GM18498 (cell line): ENCODE measurements at regions not wholly inside any gene's neighbourhood (a gene's known extent, or its start where the extent isn't known, plus 50 kb on each side); places are given as distances from the start of the nearest gene placed in this dataset.
"Not testable (repeated sequence)": the region's sequence is repeated elsewhere in the genome, so short reads cannot be mapped to it uniquely, and the experiment has no call there.

Experiments used
- ATAC-seq: cut with Tn5 transposase; IDR thresholded peaks from one replicate; pipeline ENCODE4 v1.9.1; 2021; ENCODE audit warnings: mild to moderate bottlenecking, moderate library complexity; ENCODE audit not compliant: unreplicated experiment

DNA sequence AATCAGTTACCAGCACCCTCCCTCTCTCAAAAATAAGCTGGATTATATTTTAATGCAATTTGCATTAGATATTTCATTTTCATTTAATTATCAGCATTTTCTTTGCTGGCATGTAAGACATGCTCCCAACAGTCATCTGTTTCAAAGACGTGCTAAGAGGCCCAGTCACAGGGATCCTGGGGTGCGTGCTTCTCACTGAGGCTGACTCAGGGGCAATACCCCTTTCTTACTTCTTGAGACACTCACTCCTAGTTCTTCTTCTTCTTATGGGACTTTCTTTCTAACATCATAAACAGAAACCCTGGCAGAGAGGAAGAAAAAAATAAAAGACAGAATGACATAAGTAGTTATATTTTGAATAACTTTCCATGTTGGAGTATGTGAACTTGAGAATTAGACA lies 372.1 kb upstream of the MEX3C start:
- ATAC-seq = no peak

DNA sequence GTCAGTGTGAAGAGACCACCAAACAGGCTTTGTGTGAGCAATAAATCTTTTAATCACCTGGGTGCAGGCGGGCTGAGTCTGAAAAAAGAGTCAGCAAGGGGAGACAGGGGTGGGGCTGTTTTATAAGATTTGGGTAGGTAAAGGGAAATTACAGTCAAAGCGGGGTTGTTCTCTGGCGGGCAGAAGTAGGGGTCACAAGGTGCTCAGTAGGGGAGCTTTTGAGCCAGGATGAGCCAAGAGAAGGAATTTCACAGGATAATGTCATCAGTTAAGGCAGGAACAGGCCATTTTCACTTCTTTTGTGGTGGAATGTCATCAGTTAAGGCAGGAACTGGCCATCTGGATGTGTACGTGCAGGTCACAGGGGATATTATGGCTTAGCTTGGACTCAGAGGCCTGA lies 372.6 kb upstream of the MEX3C start:
- ATAC-seq = not testable (repeated sequence)

DNA sequence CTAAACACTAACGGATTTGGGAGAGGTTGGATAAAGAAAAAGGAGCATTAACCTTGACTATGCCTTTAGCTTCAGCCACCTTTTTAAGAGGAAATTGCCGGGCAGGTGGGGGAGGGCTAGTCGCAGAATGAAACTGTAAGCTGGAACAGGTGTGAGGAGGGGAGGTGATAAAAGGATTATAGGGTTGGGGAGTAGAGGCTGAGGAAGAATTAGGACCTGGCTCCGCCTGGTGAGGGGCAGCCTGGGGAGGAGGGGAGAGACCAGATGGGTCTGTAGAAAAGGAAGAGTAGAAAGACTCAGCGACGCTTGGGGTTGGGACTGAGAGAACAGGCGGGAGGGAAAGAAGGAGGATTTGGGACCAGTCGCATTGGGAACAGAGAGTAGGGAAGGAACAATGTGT lies 376.4 kb upstream of the MEX3C start:
- ATAC-seq = not testable (repeated sequence)

DNA sequence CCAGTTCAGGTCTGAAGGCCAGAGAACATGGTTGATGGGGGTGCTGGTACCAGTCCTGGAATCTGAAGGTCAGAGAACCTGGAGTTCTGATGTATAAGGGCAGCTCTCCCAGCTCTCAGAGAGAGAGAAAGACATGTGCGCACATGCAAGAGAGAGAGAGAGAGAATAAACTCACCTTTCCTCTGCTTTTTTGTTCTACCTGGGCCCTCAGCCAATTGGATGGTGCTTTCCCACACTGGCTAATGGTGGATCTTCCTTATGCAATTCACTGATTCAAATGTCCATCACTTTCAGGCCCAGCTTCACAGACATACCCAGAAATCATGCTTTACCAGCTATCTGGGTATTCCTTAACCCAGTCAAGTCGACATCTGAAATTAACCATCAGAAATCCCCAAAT lies 377.7 kb upstream of the MEX3C start:
- no peak for ATAC-seq

DNA sequence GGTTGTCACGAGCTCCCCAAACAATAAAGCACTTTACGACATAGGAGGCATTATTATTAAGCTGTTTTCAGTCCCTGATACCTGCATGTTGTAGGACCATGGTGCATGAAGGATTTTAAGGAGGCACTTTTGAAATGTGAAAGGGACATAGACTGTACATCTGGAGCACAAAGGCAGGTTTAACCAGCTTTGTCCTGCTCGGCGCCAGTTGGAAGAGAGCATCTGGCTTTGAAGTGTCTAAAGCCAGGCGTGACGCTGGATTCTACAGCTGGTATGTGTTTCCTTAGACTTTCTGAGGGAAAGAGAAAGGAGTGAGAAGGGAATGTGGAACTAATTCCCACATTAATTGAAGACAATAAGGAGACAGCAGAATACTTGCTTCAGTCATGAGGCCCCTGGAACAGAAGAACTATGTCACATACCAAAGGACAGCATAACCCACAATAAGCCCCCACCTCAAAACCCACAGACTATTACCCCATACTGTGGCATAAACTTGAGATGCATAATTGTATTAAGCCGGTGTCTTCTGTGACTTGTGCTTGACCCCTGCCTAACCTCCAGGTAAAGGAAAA lies 381.0 kb upstream of the MEX3C start:
- ATAC-seq = no peak

DNA sequence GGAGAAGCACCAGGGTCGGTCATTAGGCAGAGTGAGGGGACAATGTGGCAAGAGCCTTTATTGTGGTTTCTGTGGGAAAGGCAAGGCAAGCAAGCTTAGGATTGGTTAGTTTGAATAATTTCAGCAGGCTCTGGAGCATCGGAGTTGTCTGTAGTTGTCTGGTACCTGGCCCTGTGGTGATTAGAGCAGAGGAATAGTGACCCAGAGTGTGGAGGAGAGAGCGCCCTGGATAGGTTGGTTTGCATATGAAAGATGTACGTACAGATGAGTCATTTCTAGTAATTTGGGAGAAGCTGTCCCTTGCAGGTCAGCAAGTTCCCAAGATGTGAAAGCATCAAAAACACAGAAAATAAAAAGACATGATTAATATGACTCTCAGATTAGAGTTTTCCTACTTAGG lies 383.1 kb upstream of the MEX3C start:
- ATAC-seq = no peak

DNA sequence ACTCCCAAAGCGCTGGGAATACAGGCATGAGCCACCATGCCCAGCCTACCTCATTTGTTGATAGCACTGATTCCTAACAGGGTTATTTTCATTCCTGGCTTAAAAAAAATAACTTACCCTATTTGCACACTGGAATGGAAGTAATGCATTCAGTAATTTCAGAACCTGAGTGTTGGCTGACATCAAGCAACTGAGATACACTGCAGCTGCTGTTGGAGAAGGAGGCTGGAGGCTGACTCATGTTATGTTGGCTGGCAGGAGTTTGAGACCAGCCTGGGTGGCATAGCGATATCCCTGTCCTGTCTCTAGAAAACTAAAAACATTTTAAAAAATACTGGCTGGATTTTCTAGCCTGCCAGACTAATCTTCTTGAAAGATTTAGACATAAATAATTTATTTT lies 385.1 kb upstream of the MEX3C start:
- ATAC-seq = no peak

DNA sequence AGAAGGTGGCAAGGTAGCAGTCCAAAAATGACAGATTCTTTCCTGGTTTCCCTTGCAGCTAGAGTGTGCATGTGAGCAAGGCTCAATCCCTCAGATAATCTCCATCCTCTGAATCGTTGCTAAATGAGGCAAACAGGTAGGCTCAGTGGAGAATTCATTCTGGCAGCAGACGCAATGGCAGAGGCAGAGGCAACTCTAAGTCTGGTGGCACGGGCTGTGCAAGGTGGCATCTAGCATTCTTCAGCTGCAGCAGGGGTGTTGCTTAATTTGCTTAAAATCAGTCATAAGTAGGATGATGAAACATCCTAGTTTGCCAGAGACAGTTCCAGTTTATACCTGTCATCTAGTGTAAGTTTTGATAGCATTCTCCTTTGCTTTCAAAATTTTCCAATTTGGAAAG lies 391.1 kb upstream of the MEX3C start:
- no peak for ATAC-seq

DNA sequence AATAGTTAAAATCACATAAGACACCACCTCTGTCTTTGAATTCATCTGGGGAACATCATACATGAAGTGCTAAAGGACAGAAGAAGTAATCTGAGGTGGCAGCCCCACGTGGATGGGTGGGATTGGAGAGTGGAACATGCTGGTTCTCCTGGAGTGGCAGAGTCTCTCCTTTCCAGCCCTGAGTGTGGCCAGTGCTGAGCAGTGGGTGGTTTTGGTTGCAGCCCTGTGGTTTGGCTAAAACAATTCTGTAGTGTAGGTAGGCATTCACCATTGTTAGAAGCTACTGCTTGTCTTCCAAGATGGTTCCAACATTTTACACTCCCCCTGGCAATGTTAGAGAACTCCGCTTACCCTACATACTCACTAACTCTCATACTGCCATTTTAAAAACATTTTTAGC lies 396.4 kb upstream of the MEX3C start:
- no peak for ATAC-seq

DNA sequence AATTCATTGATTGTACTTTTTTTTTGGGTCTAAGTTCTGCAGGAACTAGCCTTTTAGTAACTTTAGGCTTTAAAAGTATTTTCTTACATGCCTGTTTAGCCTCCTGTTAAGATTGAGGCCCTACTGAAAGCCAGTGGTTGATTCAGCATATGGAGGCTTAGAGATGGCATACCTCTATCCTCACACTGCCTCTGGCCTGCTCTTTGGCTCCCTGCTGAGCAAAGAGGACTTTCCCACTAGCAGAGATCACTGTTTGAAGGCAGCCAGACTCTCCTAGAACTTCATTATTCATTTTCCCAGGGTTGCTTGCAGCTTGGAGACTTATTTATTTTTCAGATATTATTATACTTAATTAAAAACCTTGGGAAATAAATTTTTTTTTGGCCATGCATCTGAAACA lies 405.6 kb upstream of the MEX3C start:
- no peak for ATAC-seq

DNA sequence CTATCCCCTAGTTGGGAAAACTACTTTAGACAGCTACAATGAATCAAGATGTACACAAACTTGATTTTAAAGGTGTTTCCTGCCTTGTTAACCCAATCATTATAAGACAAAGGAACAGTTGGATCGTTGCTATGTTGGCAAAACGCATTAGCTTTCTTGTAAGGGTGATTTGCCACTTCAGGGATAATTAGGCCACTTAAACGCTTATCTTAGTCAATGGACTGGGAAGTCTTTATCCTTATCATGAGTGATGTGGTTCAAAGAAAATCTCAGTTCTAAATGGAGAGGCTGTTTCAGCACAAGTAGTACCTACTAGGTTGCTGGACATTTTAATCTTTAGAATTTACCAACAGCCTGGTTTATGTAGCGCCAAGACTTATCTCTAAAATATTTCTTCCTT lies 406.1 kb upstream of the MEX3C start:
- no peak for ATAC-seq

DNA sequence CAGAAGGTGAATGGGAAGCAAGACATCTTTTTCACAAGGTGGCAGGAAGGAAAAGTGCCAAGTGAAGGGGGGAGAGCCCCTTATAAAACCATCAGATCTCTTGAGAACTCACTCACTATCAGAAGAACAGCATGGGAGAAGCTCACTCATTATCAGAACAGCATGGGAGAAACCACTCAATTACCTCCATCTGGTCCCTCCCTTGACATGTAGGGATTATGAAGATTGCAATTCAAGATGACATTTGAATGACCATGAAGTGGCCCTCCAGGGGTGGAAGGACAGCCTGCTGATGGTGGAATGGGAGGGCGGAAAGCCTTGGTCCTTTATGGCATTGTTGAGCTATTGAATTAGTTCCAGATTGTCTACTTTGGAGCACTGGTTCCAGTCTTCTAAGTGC lies 413.0 kb upstream of the MEX3C start:
- ATAC-seq = no peak

DNA sequence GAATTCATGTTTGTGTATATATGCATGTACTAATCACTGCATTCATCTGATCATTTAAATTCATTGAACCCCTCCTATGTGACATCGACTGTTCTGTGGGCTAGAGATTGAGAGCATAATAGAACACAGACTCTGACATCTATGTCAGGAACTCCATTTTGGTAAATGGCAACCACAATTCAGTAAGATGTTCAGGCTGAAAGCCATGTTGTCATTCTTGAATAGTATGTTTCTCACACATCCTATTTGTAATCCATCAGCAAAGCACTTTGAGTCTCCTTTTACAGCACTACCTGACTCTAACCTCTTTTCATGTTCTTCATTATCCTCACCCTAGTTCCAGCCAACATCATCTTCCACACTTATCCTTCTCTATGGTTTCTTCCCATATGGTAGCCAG lies 413.8 kb upstream of the MEX3C start:
- ATAC-seq = no peak

DNA sequence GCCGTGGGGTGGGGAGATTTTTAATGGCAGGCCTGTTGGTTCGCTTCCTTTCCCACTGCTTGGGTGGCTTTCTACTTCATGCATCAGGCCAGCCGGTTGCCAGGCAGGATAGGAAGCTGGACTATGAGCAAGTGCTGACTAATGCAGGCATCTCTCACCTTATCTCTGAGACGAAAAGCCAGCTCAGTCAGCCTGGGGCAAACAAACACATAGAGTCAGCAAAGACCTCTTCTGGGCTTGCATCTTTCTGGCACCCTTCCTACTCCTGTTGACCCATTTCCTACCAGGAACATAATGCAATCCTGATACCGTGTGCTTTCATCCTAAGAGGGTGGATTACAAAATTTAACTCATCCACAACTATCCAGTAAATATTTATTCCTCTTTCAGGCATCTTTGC lies 416.6 kb upstream of the MEX3C start:
- no peak for ATAC-seq

DNA sequence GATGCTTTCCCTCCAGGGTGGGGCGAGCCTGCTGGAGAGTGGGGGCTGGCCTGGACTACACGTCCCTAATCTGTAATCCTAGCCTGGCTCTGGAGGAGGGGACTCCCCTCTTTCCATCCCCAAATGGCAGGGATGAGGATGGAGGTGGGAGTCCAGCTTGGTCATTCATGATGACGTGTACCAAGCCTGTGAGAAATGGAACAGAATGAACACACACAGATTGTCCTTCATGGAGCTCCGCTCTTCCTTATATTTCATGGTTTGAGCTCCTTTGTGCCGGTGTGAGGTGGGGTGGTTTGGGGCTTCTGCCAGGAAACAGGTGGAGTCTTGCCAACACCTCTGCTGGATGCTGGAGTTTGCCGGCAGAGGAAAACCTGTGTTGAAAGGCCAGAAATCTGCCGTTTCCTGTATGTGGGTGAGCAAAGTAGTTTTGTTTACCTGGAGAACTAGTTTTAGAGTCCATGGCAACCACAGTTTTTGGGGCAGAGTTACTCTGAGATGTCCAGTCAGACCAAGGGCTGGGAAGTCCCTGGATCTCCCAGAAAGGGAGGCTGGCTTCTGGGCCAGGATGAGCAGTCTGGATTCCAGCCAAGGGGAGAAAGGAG lies 417.6 kb upstream of the MEX3C start:
- no peak for ATAC-seq

DNA sequence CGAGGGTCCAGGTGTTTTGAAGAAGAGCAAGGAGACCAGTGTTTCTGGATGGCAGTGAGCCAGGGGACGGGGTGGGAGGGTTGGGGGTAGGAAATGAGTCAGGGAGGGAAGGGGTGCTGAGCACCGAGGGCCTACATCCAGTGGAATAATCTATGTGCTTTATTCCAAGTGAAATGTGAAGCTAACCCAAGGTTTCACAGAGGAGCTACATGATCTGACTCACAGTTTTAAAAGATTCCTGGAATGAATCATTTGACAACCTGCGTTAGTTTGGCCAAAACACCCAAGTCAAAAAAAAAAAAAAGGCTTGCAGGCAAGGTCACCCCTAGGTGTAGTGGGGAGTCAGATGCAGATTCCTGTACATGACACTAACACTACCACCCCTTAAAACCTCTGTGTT lies 419.7 kb upstream of the MEX3C start:
- no peak for ATAC-seq

DNA sequence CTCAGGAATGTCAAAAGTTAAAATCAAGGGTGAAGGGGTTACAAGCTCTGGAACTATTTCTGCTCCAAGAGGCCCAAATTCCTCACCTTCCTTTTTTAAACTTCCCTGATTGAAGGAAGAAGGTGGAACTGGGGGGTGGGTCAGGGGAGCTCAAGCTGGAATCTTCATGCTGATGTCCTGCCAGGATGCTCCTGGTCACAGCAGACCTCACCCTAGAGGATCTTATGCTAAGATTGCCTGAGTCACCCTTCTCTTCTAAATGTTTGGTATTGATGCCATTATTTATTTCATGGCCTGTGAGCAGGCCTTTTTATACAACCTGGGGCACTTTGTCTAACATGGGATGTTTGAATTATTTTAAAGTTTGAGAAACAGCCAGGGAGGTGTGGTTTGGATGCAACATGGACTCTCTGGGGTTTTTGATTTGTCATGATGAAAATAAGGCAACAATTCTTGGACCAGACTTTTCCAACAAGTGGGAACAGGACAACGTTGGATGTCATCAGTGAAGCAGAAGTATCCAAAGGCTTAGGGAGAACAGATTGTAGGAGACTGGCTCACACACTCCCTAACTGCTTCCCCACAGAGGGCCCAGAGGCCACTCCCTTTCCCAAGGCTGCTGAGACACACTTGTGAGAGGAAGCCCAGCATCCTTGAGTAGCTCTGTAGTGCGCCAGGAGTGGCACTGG lies 420.2 kb upstream of the MEX3C start:
- no peak for ATAC-seq

DNA sequence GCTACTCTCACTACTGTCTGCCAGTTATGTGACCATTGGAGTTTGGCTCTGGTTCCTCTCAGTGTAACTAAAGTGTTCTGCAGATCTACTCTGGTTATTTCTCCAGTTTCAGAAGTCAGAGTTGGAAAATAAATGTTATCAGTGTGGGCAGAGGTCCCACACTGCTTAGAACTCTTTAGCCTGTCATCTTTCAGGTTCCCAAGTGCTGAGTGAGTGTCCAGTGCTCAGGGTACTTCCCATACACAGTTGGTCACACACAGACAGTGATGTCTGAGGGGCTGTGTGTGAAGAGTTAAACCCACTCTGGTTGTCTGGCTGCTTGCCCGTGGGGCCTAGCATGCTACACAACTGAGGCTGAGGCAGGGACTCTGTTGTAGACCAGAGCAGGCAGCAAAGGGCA lies 421.8 kb upstream of the MEX3C start:
- no peak for ATAC-seq

DNA sequence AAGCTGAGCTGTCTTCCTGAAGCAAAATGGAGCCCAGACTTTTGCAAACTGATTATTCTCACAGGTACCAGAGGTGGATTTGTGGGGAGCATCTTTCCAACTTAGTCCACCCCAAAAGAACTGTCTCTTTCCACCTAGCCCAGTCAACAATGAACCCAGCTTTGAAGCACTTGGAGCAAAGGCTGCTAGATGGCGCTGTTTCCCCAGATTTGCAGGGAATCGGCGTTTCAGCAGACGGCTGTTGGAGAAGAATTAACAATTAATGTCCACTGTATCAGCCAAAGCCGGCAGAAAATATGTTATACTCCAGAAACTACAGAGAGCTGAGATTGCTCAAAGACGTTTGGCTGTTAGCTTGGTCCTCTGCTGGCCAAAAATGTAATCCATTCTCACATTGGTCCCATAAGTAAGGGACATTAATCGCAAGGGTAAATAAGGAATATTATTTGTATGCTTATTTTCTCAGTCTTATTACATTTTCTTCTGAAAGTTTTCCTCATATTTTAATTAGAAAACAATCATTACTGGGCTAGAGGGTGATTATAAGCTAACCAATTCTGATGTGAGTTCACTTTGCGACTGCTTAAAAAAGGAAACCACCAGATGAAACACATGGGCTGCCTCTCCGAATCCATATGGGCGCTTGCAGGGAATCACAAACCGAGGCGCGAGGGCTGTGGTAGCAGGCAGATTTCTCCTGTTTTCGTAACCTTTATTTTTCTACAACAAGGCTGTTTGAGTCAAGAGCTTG lies 423.8 kb upstream of the MEX3C start:
- ATAC-seq = peak; percentile 72

DNA sequence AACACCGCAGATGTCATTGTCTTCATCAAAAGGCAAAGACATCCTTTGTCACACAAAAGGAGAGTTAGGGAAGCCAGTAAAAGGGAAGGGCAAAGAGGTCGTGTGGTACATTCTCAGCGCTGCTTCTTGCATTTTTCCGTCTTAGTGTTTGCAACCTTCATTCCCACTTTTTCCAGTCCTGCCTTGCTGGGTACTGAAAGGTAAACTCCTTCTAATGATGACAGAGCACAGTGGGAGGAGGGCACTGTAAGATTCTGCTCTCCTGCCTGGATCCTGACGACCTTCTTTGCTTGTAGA lies 424.3 kb upstream of the MEX3C start:
- no peak for ATAC-seq

DNA sequence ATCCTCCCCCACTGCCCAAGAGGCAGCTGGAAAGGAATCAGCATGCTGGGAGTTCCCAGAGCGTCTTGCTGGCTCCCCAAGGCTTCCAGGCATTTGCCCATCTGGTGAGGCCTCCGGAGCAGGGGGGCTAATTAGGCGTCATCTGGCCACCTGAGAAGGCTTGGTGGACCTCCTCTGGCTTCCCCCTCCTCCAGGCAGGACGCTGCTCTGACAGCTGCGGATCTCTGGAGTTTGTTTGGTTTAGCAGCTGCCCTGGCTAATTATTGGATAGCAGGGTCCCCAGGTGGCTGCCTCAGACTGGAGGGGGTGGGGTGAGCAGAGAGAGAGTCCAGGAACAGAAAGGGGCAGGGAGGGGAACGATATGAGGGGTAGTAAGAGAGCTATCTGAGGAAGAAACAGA lies 425.2 kb upstream of the MEX3C start:
- ATAC-seq = no peak

DNA sequence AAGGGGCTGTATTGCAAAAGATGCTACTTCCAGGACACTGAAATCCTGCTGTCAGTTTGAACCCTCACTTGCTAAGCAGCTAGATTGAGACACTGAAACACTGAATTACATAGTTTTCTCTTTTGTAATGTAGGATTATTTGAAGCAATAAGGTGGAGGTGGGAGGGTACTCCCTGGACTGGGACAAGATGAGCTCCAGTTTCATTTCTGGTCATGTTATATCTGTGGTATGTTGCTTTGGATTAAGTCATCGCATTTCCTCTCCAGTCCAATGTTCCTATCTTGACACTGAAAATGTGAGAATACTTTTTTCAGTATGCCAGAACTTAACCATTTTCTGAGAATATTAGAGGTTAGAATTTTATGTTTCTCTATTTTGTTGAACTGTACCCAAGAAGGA lies 426.2 kb upstream of the MEX3C start:
- no peak for ATAC-seq
